Progenitor cell of endocrine pancreas (in vitro differentiated cells): ENCODE measurements at regions not wholly inside any gene's neighbourhood (a gene's known extent, or its start where the extent isn't known, plus 50 kb on each side); places are given as distances from the start of the nearest gene placed in this dataset.
"Not testable (repeated sequence)": the region's sequence is repeated elsewhere in the genome, so short reads cannot be mapped to it uniquely, and the experiment has no call there.

Experiments used
- DNase-seq: peaks from one replicate; pipeline ENCODE4 v3.0.0; 2021; ENCODE audit warnings: low spot score; ENCODE audit not compliant: unreplicated experiment
- H3K27ac Mint-ChIP-seq: 2 replicates; pipeline ENCODE4 v1.8.0; 2021; ENCODE audit warnings: mild to moderate bottlenecking, moderate library complexity, mixed read lengths
- H3K27me3 Mint-ChIP-seq: 2 replicates; pipeline ENCODE4 v1.8.0; 2021; ENCODE audit warnings: mixed read lengths
- H3K36me3 Mint-ChIP-seq: 2 replicates; pipeline ENCODE4 v1.8.0; 2022; ENCODE audit warnings: mixed read lengths; ENCODE audit not compliant: insufficient read depth
- H3K4me1 Mint-ChIP-seq: 2 replicates; pipeline ENCODE4 v1.8.0; 2021; ENCODE audit warnings: low read depth, mixed read lengths
- H3K4me3 Mint-ChIP-seq: 2 replicates; pipeline ENCODE4 v1.8.0; 2021; ENCODE audit warnings: low read depth, mild to moderate bottlenecking, moderate library complexity, mixed read lengths
- H3K9me3 Mint-ChIP-seq: 2 replicates; pipeline ENCODE4 v1.8.0; 2021; ENCODE audit warnings: low read depth, mixed read lengths
- TF ChIP-seq, protein P1 (sequence below): fragments of 200-600 bp; sonication (generic); IDR thresholded peaks from one replicate; pipeline ENCODE4 v1.5.0; 2021; ENCODE audit warnings: antibody characterized with exemption, mild to moderate bottlenecking; ENCODE audit not compliant: unreplicated experiment

DNA sequence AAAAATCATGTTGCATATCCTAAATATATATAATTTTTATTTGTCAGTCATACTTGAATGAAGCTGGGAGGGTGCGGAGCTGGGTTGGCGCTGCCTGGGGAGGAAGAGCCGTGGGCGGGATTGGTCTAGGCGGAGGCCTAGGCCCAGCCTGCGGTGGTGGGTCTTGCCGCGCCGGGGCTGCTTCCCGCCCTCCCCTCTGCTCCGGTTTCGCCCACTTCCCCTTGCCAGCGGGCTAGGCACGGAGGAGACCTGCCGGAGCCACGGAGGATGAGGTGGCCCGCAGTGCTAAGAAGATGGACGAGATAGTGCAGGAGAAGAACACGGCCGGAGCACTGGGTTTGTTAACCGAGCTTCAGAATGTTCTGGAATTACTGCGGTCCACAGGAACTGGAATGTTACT, 54.0 kb upstream of the IGFBPL1 start:
- no peak overlapping the region for H3K4me3 Mint-ChIP-seq
- H3K27me3 Mint-ChIP-seq: peaks cover 4% of the 10 kb centered on the region
- H3K9me3 Mint-ChIP-seq: peaks cover 9% of the 10 kb centered on the region
- TF ChIP-seq, protein P1, sequence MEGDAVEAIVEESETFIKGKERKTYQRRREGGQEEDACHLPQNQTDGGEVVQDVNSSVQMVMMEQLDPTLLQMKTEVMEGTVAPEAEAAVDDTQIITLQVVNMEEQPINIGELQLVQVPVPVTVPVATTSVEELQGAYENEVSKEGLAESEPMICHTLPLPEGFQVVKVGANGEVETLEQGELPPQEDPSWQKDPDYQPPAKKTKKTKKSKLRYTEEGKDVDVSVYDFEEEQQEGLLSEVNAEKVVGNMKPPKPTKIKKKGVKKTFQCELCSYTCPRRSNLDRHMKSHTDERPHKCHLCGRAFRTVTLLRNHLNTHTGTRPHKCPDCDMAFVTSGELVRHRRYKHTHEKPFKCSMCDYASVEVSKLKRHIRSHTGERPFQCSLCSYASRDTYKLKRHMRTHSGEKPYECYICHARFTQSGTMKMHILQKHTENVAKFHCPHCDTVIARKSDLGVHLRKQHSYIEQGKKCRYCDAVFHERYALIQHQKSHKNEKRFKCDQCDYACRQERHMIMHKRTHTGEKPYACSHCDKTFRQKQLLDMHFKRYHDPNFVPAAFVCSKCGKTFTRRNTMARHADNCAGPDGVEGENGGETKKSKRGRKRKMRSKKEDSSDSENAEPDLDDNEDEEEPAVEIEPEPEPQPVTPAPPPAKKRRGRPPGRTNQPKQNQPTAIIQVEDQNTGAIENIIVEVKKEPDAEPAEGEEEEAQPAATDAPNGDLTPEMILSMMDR: no peak
- H3K36me3 Mint-ChIP-seq: peaks cover 3% of the 10 kb centered on the region
- no peak overlapping the region for H3K27ac Mint-ChIP-seq
- peaks cover 3% of the 10 kb centered on the region for H3K4me1 Mint-ChIP-seq
- no peak for DNase-seq

DNA sequence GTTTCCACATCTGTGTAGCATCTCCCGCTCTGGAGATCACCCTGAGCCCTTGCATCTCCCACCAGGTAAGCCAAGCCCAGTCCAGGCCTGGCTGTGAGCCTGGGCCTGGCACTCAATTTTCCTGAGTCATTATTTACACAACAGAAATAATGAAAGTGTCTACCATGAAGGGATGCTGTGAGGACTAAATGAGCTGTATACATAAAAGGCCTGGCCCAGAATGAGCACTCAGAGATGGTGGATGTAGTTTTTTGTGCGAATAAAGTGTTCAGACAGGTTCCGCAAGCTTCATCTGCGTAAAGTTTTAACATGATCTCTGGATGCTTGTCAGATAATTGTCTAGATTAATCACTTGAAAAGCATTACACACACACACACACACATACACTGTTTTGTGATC, 50.2 kb upstream of the IGFBPL1 start:
- H3K9me3 Mint-ChIP-seq, H3K4me1 Mint-ChIP-seq, H3K36me3 Mint-ChIP-seq, H3K4me3 Mint-ChIP-seq, DNase-seq, H3K27me3 Mint-ChIP-seq: not testable (repeated sequence)
- H3K27ac Mint-ChIP-seq: peak overlapping the region; percentile 51
